ENCODE measurements at regions not wholly inside any gene's neighbourhood (a gene's known extent, or its start where the extent isn't known, plus 50 kb on each side); places are given as distances from the start of the nearest gene placed in this dataset.
"Not testable (repeated sequence)": the region's sequence is repeated elsewhere in the genome, so short reads cannot be mapped to it uniquely, and the experiment has no call there.

DNA sequence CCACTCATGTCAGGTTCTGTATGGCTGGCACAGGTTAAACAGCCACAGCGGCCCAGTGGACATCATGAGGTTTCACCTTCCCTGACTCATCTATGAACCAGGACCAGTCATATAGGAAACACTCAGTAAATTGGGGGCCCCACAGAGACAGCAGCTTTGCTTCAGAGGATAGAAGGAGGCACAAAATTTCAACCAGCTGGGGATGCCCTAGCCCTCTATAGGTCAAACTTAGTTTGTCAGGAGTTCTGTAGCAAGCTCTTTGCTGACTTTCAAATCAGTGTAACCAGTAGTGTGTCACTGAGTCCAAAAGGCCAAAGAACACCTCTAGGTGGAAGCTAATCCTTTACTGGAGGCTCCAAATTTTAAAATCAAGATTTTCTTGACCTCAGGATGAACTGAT is 4157.8 kb upstream of the TPTE start:
- H3K4me1 Mint-ChIP-seq (ENCODE audit: low read depth in 2 of 2); H3K36me3 Mint-ChIP-seq (ENCODE audit: insufficient read depth); H3K4me3 Mint-ChIP-seq; H3K9me3 Mint-ChIP-seq; DNase-seq; H3K27me3 Mint-ChIP-seq; ATAC-seq (replicated peaks); H3K27ac Mint-ChIP-seq: not testable (repeated sequence)

DNA sequence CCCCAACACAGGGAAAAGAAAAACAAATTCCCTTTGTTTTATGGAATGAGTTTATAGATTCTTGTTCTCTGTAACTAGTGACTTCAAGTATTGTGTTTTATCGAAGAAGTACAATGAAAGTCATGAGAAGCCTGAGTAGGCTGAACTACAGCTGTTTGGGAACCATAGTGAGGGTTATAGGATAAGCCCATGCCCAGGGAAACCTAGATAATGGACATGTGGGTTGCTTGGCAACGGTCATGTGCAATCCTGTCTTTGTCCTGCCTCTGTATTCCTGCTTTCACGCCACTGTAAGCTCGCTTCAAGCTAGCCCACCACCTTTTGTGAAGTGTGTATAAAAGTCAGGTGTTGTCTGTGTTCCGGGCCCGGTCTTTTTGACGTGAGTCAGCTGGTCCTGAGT is 4152.6 kb upstream of the TPTE start:
- H3K9me3 Mint-ChIP-seq, H3K4me3 Mint-ChIP-seq: not testable (repeated sequence)

DNA sequence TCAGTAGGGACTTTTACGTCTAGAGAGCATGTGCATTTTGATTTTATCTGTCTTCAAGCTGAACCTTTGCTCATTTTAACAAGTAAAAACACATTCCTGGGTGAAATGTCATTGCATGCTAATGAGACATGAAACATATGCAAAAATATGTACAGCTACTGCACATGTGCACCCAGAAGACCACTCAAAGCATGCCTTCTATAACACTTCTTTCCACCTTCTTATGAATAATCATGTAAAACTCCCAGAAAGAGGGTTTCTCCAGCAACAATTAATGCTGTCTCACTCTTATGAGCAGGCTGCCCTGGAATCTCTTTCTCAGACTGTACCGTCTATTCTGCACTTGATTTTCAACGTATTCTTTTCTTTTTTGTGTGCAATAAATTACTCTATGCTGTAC is 4148.1 kb upstream of the TPTE start:
- H3K4me1 Mint-ChIP-seq (ENCODE audit: low read depth in 2 of 2); H3K4me3 Mint-ChIP-seq; H3K27me3 Mint-ChIP-seq; H3K36me3 Mint-ChIP-seq (ENCODE audit: insufficient read depth); ATAC-seq (replicated peaks); DNase-seq; H3K27ac Mint-ChIP-seq; H3K9me3 Mint-ChIP-seq: not testable (repeated sequence)

More for the DNA sequence above, 4152.6 kb upstream of the TPTE start:
- ATAC-seq (replicated peaks); H3K27ac Mint-ChIP-seq; DNase-seq; H3K4me1 Mint-ChIP-seq (ENCODE audit: low read depth in 2 of 2); H3K27me3 Mint-ChIP-seq; H3K36me3 Mint-ChIP-seq (ENCODE audit: insufficient read depth): not testable (repeated sequence)

DNA sequence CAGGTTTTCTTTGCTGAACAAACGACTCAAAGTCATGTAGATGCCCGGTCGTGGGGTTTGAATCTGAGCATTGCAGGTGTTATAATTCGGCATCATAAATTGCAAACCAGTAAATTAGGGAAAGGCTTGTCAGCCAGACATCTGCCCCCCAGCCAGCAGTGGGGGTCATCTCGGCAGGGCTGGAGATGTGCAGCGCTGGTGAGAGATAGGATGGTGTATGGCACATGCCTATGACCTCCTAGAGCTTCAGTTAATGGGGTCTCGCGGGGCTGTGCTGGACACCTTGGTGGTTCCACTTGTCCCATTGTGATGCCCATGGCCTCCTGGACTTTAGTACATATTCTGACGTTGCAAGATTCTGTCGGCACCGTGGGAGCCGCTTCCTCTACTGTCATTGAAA is 4147.2 kb upstream of the TPTE start:
- not testable (repeated sequence) for H3K9me3 Mint-ChIP-seq; H3K4me3 Mint-ChIP-seq; H3K27ac Mint-ChIP-seq; H3K4me1 Mint-ChIP-seq (ENCODE audit: low read depth in 2 of 2); H3K36me3 Mint-ChIP-seq (ENCODE audit: insufficient read depth); ATAC-seq (replicated peaks); H3K27me3 Mint-ChIP-seq
- DNase-seq = peak in 2 of 3 experiments; percentile 29 to 33

DNA sequence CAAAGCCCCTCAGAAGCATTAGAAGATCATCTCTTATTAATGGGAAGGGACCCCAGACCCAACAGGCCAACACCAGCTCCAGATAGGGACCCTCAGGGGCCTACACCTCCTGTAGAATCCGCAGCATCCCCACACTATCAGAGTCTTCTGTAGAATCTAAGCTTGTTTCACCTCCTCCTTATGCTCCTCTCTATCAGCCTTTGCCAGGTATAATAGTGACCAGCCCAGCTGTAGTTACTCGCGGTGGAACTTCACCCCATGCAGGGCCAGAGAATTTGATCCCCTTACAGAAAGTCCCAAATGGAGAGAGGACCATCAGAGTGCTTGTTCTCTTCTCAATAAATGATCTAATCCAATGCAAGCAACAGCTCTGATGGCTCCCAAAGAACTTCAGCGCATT is 4146.5 kb upstream of the TPTE start:
- H3K27ac Mint-ChIP-seq; H3K4me3 Mint-ChIP-seq; H3K9me3 Mint-ChIP-seq; H3K36me3 Mint-ChIP-seq (ENCODE audit: insufficient read depth); ATAC-seq (replicated peaks); DNase-seq; H3K4me1 Mint-ChIP-seq (ENCODE audit: low read depth in 2 of 2); H3K27me3 Mint-ChIP-seq: not testable (repeated sequence)

DNA sequence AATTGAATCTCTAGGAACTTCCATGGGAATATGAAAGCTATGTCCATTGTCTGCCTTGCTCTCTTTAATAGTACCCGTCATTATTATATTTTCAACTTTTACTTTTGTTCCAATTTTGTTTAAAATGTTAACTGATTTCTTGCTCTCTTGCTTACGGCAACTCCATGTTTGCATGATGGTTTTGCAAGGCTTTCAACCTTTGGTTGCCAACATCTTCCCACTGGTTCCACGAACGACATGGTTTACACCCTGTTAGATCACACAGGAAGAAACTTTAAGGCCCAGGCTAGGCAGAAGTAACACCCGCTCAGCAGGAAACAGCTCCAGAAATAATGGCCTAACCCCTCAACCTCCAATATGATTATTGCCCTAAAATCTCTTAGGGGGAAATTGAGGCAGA is 4145.6 kb upstream of the TPTE start:
- not testable (repeated sequence) for H3K9me3 Mint-ChIP-seq; H3K27me3 Mint-ChIP-seq; ATAC-seq (replicated peaks); H3K4me1 Mint-ChIP-seq (ENCODE audit: low read depth in 2 of 2); H3K27ac Mint-ChIP-seq; H3K36me3 Mint-ChIP-seq (ENCODE audit: insufficient read depth); DNase-seq; H3K4me3 Mint-ChIP-seq

DNA sequence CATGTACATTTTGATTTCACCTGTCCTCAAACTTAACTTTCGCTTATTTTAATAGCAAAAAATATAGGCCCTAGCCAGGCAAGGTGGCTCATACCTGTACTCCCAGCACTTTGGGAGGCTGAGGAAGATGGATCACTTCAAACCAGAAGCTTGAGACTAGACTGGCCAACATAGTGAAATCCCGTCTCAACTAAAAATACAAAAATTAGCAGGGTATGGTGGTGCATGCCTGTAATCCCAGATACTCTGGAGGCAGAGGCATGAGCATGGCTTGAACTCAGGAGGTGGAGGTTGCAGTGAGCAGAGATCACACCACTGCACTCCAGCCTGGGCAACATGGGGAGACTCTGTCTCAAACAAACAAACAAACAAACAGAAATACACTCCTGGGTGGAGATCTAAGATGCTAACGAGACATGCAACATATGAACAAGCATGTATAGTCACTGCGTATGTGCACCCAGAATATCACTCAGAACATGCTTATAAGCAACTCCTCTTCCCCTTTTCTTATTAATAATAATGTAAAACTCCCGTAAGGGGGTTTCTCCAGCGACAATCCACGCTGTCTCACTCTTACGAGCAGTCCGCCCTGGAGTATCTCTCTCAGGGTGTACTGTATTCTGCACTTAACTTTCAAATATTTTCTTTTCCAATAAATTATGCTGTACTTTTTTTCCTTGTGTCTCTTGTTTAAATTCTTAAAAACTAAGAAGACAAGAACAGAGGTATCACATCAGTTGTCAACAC is 4144.9 kb upstream of the TPTE start:
- not testable (repeated sequence) for H3K36me3 Mint-ChIP-seq (ENCODE audit: insufficient read depth); H3K4me1 Mint-ChIP-seq (ENCODE audit: low read depth in 2 of 2); H3K4me3 Mint-ChIP-seq; H3K27ac Mint-ChIP-seq; H3K27me3 Mint-ChIP-seq; H3K9me3 Mint-ChIP-seq; ATAC-seq (replicated peaks); DNase-seq

Data from effector memory CD8-positive, alpha-beta T cell (primary cell).